HG02970 (cell line): ENCODE measurements at regions not wholly inside any gene's neighbourhood (a gene's known extent, or its start where the extent isn't known, plus 50 kb on each side); places are given as distances from the start of the nearest gene placed in this dataset.

ENCODE experiments used
- ATAC-seq: cut with Tn5 transposase; IDR thresholded peaks from one replicate; pipeline ENCODE4 v1.9.1; 2021; ENCODE audit warnings: mild to moderate bottlenecking, moderate library complexity, moderate number of reproducible peaks; ENCODE audit not compliant: unreplicated experiment, low FRiP score

DNA sequence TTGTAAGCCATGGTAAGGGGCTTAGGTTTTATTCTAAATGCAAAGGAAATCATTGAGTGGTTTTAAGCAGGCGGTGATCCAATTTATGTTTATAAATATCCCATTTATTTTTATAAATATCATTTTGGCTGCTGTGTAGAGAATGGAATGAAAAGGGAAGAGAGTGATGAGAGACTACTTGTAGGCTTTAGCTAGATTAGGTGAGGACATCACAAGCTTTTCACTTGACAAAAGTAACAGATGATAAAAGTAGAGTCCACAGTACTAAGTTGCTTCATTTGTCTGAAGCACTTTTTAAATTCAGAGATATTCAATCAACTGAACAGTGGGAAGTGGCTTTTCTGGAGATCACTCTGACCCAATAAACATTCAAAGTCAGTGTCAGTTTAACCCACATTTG is 65.4 kb upstream of the FSHR start:
- ATAC-seq = no peak

DNA sequence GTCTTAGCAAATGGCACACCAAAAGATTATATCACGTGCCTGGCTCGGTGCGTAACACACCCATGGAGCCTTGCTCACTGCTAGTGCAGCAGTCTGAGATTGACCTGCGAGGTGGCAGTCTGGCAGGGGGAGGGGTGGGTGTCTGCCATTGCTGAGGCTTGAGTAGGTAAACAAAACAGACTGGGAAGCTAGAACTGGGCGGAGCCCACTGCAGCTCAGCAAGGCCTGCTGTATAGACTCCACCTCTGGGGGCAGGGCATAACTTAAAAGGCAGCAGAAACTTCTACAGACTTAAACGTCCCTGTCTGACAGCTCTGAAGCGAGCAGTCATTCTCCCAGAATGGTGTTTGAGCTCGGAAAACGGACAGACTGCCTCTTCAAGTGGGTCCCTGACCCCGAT is 55.9 kb upstream of the FSHR start:
- ATAC-seq = no peak

DNA sequence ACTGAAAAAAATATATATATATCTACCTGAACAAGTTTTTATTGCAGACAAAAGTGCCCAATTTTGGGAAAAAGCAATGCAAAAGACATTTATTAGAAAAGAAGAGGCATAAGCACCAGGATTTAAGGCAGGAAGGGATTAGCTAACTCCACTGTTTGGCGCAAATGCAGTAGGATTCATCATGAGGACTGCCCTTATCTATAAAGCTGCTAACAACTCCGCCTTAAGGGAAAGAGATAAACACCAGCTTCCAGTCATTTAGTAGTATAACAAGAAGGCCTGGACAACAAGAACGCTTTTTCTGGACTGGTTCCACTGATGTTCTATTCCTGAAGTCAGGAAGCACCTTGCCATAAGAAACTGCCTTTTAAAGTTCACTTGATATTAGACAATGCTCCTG is 52.9 kb upstream of the FSHR start:
- no peak for ATAC-seq
